LHCN-M2 (cell line): ENCODE measurements at regions not wholly inside any gene's neighbourhood (a gene's known extent, or its start where the extent isn't known, plus 50 kb on each side); places are given as distances from the start of the nearest gene placed in this dataset.
"Not testable (repeated sequence)": the region's sequence is repeated elsewhere in the genome, so short reads cannot be mapped to it uniquely, and the experiment has no call there.

Source experiments
- DNase-seq: peaks from one replicate; pipeline ENCODE4 v3.0.0-alpha.2; 2012; ENCODE audit warnings: low read depth

GRCh38 chr5:144698484-144698883, 527.8 kb downstream of the KCTD16 start:
- DNase-seq = peak; percentile 17

- peak; percentile 98 for DNase-seq
These were observed 527.2 kb downstream of the KCTD16 start for GRCh38 chr5:144697847-144698262.

- peak; percentile 56 for DNase-seq
These were observed 521.3 kb downstream of the KCTD16 start for GRCh38 chr5:144691936-144692335.

GRCh38 chr5:144684899-144685298, 514.2 kb downstream of the KCTD16 start:
- no peak for DNase-seq

- no peak for DNase-seq
These were observed 510.0 kb downstream of the KCTD16 start for GRCh38 chr5:144680711-144681110.

- no peak for DNase-seq
These were observed 500.4 kb downstream of the KCTD16 start for GRCh38 chr5:144671066-144671465.

GRCh38 chr5:144659634-144660227, 489.1 kb downstream of the KCTD16 start:
- no peak for DNase-seq

GRCh38 chr5:144644317-144644716, 473.6 kb downstream of the KCTD16 start:
- no peak for DNase-seq

GRCh38 chr5:144638787-144639186, 468.1 kb downstream of the KCTD16 start:
- DNase-seq = peak; percentile 4

- no peak for DNase-seq
These were observed 463.5 kb downstream of the KCTD16 start for GRCh38 chr5:144634138-144634537.

GRCh38 chr5:144598451-144599068, 427.9 kb downstream of the KCTD16 start:
- no peak for DNase-seq

GRCh38 chr5:144596517-144596916, 425.8 kb downstream of the KCTD16 start:
- DNase-seq = no peak

GRCh38 chr5:144594919-144595318, 424.2 kb downstream of the KCTD16 start:
- DNase-seq = no peak

GRCh38 chr5:144594234-144594633, 423.6 kb downstream of the KCTD16 start:
- not testable (repeated sequence) for DNase-seq

GRCh38 chr5:144585681-144586080, 415.0 kb downstream of the KCTD16 start:
- no peak for DNase-seq

GRCh38 chr5:144583541-144584449, 413.1 kb downstream of the KCTD16 start:
- no peak for DNase-seq

- DNase-seq = no peak
These were observed 411.4 kb downstream of the KCTD16 start for GRCh38 chr5:144582066-144582465.

- no peak for DNase-seq
These were observed 410.4 kb downstream of the KCTD16 start for GRCh38 chr5:144581044-144581443.

GRCh38 chr5:144577676-144578075, 407.0 kb downstream of the KCTD16 start:
- no peak for DNase-seq

GRCh38 chr5:144575736-144576135, 405.1 kb downstream of the KCTD16 start:
- DNase-seq = no peak

- DNase-seq = peak; percentile 67
These were observed 396.7 kb downstream of the KCTD16 start for GRCh38 chr5:144567421-144567780.

GRCh38 chr5:144566747-144567420, 396.2 kb downstream of the KCTD16 start:
- DNase-seq = peak; percentile 82
